Epithelial cell of prostate (primary cell): ENCODE measurements at regions not wholly inside any gene's neighbourhood (a gene's known extent, or its start where the extent isn't known, plus 50 kb on each side); places are given as distances from the start of the nearest gene placed in this dataset.

Experiments used
- DNase-seq: peaks from one replicate; pipeline ENCODE4 v3.0.0-alpha.2; 2011; ENCODE audit warnings: low read depth, low spot score
- H3K27ac ChIP-seq: fragments of 450-650 bp; 2 replicates; pipeline ENCODE4 v1.5.1; 2017; ENCODE audit warnings: mild to moderate bottlenecking

- H3K27ac ChIP-seq = no peak overlapping the region
- no peak for DNase-seq
Measured at GRCh38 chr13:111980146-111980929, 86.6 kb upstream of the SOX1 start.

GRCh38 chr13:111981006-111981405 lies 85.9 kb upstream of the SOX1 start:
- no peak for DNase-seq
- H3K27ac ChIP-seq = no peak overlapping the region

- no peak for DNase-seq
- no peak overlapping the region for H3K27ac ChIP-seq
Measured at GRCh38 chr13:111981446-111982165, 85.3 kb upstream of the SOX1 start.

- DNase-seq = no peak
Measured at GRCh38 chr13:111984349-111984748, 82.6 kb upstream of the SOX1 start.

GRCh38 chr13:111990362-111990761 lies 76.6 kb upstream of the SOX1 start:
- no peak overlapping the region for H3K27ac ChIP-seq
- no peak for DNase-seq

More at GRCh38 chr13:111984349-111984748, 82.6 kb upstream of the SOX1 start:
- H3K27ac ChIP-seq = no peak overlapping the region

- DNase-seq = no peak
- no peak overlapping the region for H3K27ac ChIP-seq
Measured at GRCh38 chr13:111992911-111993310, 74.0 kb upstream of the SOX1 start.

- no peak overlapping the region for H3K27ac ChIP-seq
- DNase-seq = no peak
Measured at GRCh38 chr13:111993691-111994090, 73.3 kb upstream of the SOX1 start.

GRCh38 chr13:111994578-111994977 lies 72.4 kb upstream of the SOX1 start:
- no peak overlapping the region for H3K27ac ChIP-seq
- DNase-seq = no peak

- no peak overlapping the region for H3K27ac ChIP-seq
- DNase-seq = no peak
Measured at GRCh38 chr13:111999352-111999751, 67.6 kb upstream of the SOX1 start.

- no peak for DNase-seq
- H3K27ac ChIP-seq = no peak overlapping the region
Measured at GRCh38 chr13:112000888-112001287, 66.1 kb upstream of the SOX1 start.

- no peak overlapping the region for H3K27ac ChIP-seq
- DNase-seq = no peak
Measured at GRCh38 chr13:112001571-112001970, 65.4 kb upstream of the SOX1 start.

- no peak for DNase-seq
- H3K27ac ChIP-seq = no peak overlapping the region
Measured at GRCh38 chr13:112003396-112003795, 63.6 kb upstream of the SOX1 start.

GRCh38 chr13:112003941-112004340 lies 63.0 kb upstream of the SOX1 start:
- no peak overlapping the region for H3K27ac ChIP-seq
- DNase-seq = no peak

GRCh38 chr13:112005925-112006324 lies 61.0 kb upstream of the SOX1 start:
- DNase-seq = no peak
- no peak overlapping the region for H3K27ac ChIP-seq

- no peak overlapping the region for H3K27ac ChIP-seq
- no peak for DNase-seq
Measured at GRCh38 chr13:112007191-112007590, 59.8 kb upstream of the SOX1 start.

GRCh38 chr13:112010714-112011113 lies 56.2 kb upstream of the SOX1 start:
- no peak for DNase-seq
- no peak overlapping the region for H3K27ac ChIP-seq

GRCh38 chr13:112012016-112012704 lies 54.8 kb upstream of the SOX1 start:
- no peak for DNase-seq
- H3K27ac ChIP-seq = no peak overlapping the region

GRCh38 chr13:112012705-112013085 lies 54.3 kb upstream of the SOX1 start:
- no peak for DNase-seq

GRCh38 chr13:112013665-112014064 lies 53.3 kb upstream of the SOX1 start:
- no peak for DNase-seq
- no peak overlapping the region for H3K27ac ChIP-seq

More at GRCh38 chr13:112012705-112013085, 54.3 kb upstream of the SOX1 start:
- no peak overlapping the region for H3K27ac ChIP-seq

- no peak overlapping the region for H3K27ac ChIP-seq
- no peak for DNase-seq
Measured at GRCh38 chr13:112014857-112015256, 52.1 kb upstream of the SOX1 start.
